ENCODE measurements at regions not wholly inside any gene's neighbourhood (a gene's known extent, or its start where the extent isn't known, plus 50 kb on each side); places are given as distances from the start of the nearest gene placed in this dataset.
A peak's percentile ranks its signal among the peaks of the same experiment; 100 is the strongest.

GRCh38 chr6:154561750-154562149 lies 51.3 kb upstream of the CNKSR3 start:
- no peak for DNase-seq (ENCODE audit: low spot score)

GRCh38 chr6:154565331-154565730 lies 54.8 kb upstream of the CNKSR3 start:
- DNase-seq (ENCODE audit: low spot score), result no peak

GRCh38 chr6:154566866-154567265 lies 56.4 kb upstream of the CNKSR3 start:
- no peak for DNase-seq (ENCODE audit: low spot score)

GRCh38 chr6:154567695-154568220 lies 57.3 kb upstream of the CNKSR3 start:
- DNase-seq (ENCODE audit: low spot score), result no peak

- no peak for DNase-seq (ENCODE audit: low spot score)
Measured at GRCh38 chr6:154569156-154569862, 58.8 kb upstream of the CNKSR3 start.

- DNase-seq (ENCODE audit: low spot score), result no peak
Measured at GRCh38 chr6:154570505-154570904, 60.0 kb upstream of the CNKSR3 start.

- no peak for DNase-seq (ENCODE audit: low spot score)
Measured at GRCh38 chr6:154572556-154572955, 62.1 kb upstream of the CNKSR3 start.

GRCh38 chr6:154578004-154578559 lies 67.6 kb upstream of the CNKSR3 start:
- DNase-seq (ENCODE audit: low spot score), result no peak

GRCh38 chr6:154579046-154579445 lies 68.6 kb upstream of the CNKSR3 start:
- no peak for DNase-seq (ENCODE audit: low spot score)

- no peak for DNase-seq (ENCODE audit: low spot score)
Measured at GRCh38 chr6:154579485-154579884, 69.0 kb upstream of the CNKSR3 start.

- DNase-seq (ENCODE audit: low spot score), result no peak
Measured at GRCh38 chr6:154580397-154581135, 70.1 kb upstream of the CNKSR3 start.

GRCh38 chr6:154582696-154583095 lies 72.2 kb upstream of the CNKSR3 start:
- no peak for DNase-seq (ENCODE audit: low spot score)

- no peak for DNase-seq (ENCODE audit: low spot score)
Measured at GRCh38 chr6:154583546-154584188, 73.2 kb upstream of the CNKSR3 start.

- peak; percentile 12 for DNase-seq (ENCODE audit: low spot score)
Measured at GRCh38 chr6:154590756-154591155, 80.3 kb upstream of the CNKSR3 start.

GRCh38 chr6:154591234-154591633 lies 80.7 kb upstream of the CNKSR3 start:
- DNase-seq (ENCODE audit: low spot score), result no peak

- DNase-seq (ENCODE audit: low spot score), result no peak
Measured at GRCh38 chr6:154592199-154592860, 81.8 kb upstream of the CNKSR3 start.

GRCh38 chr6:154593122-154593521 lies 82.6 kb upstream of the CNKSR3 start:
- DNase-seq (ENCODE audit: low spot score), result no peak

GRCh38 chr6:154594496-154595198 lies 84.2 kb upstream of the CNKSR3 start:
- DNase-seq (ENCODE audit: low spot score), result no peak

- no peak for DNase-seq (ENCODE audit: low spot score)
Measured at GRCh38 chr6:154595538-154595937, 85.1 kb upstream of the CNKSR3 start.

- no peak for DNase-seq (ENCODE audit: low spot score)
Measured at GRCh38 chr6:154596009-154596408, 85.5 kb upstream of the CNKSR3 start.

- DNase-seq (ENCODE audit: low spot score), result no peak
Measured at GRCh38 chr6:154596701-154597100, 86.2 kb upstream of the CNKSR3 start.
